CD8-positive, alpha-beta memory T cell (primary cell): ENCODE measurements at regions not wholly inside any gene's neighbourhood (a gene's known extent, or its start where the extent isn't known, plus 50 kb on each side); places are given as distances from the start of the nearest gene placed in this dataset.

ENCODE experiments used
- CTCF ChIA-PET: fragments of 350-600 bp; sonication (Branson Sonifier 250); formaldehyde crosslinking; loops from one replicate; lab custom pipeline; 2021; ENCODE audit warnings: antibody characterized with exemption; lab: Charles Lee
- POLR2A ChIA-PET: fragments of 350-600 bp; sonication (Branson Sonifier 250); formaldehyde crosslinking; loops from one replicate; lab custom pipeline; 2021; ENCODE audit warnings: antibody characterized with exemption; lab: Charles Lee
- DNase-seq, 5 donors: peaks; one replicate each; pipeline versions ENCODE4 v3.0.0 to v3.0.0-alpha.2; 2020 to 2022; ENCODE audit warnings: mixed read lengths in 1 of 5
- H3K27ac ChIP-seq: one replicate; pipeline ENCODE4 v1.7.0; 2013; ENCODE audit warnings: low read depth, mild to moderate bottlenecking, low read length, moderate library complexity
- H3K27me3 ChIP-seq: 2 replicates; pipeline ENCODE4 v1.7.0; 2013; ENCODE audit warnings: low read length, mild to moderate bottlenecking; ENCODE audit not compliant: insufficient read depth, poor library complexity, severe bottlenecking
- H3K36me3 ChIP-seq: 2 replicates; pipeline ENCODE4 v1.7.0; 2013; ENCODE audit warnings: mild to moderate bottlenecking, low read length, moderate library complexity; ENCODE audit not compliant: insufficient read depth
- H3K4me1 ChIP-seq: 2 replicates; pipeline ENCODE4 v1.7.0; 2013; ENCODE audit warnings: mild to moderate bottlenecking, low read length, moderate library complexity; ENCODE audit not compliant: insufficient read depth
- H3K4me3 ChIP-seq: 2 replicates; pipeline ENCODE4 v1.7.0; 2013; ENCODE audit warnings: mild to moderate bottlenecking, low read length
- H3K9me3 ChIP-seq: 2 replicates; pipeline ENCODE4 v1.7.0; 2013; ENCODE audit warnings: mild to moderate bottlenecking, low read length
- H3K27ac Mint-ChIP-seq, 8 donors: one replicate each; pipeline ENCODE4 v1.8.0; 2020 to 2021; ENCODE audit warnings: mixed read lengths in 8 of 8, mild to moderate bottlenecking in 6 of 8, inconsistent platforms in 3 of 8, moderate library complexity in 3 of 8
- H3K27me3 Mint-ChIP-seq, 2 donors: one replicate each; pipeline ENCODE4 v1.8.0; 2020 to 2021; ENCODE audit warnings: mixed read lengths in 2 of 2, mild to moderate bottlenecking in 1 of 2, moderate library complexity in 1 of 2
- H3K36me3 Mint-ChIP-seq, 3 donors: one replicate each; pipeline ENCODE4 v1.8.0; 2020 to 2021; ENCODE audit warnings: mixed read lengths in 3 of 3, inconsistent platforms in 1 of 3, mild to moderate bottlenecking in 1 of 3
- H3K4me1 Mint-ChIP-seq, 3 donors: one replicate each; pipeline ENCODE4 v1.8.0; 2020 to 2021; ENCODE audit warnings: mixed read lengths in 3 of 3, inconsistent platforms in 1 of 3, mild to moderate bottlenecking in 1 of 3
- H3K4me3 Mint-ChIP-seq, 7 donors: one replicate each; pipeline ENCODE4 v1.8.0; 2020 to 2021; ENCODE audit warnings: mixed read lengths in 7 of 7, mild to moderate bottlenecking in 6 of 7, moderate library complexity in 4 of 7, inconsistent platforms in 2 of 7
- H3K9me3 Mint-ChIP-seq, 5 donors: one replicate each; pipeline ENCODE4 v1.8.0; 2020 to 2022; ENCODE audit warnings: mixed read lengths in 5 of 5, mild to moderate bottlenecking in 3 of 5, moderate library complexity in 2 of 5, inconsistent platforms in 1 of 5

DNA sequence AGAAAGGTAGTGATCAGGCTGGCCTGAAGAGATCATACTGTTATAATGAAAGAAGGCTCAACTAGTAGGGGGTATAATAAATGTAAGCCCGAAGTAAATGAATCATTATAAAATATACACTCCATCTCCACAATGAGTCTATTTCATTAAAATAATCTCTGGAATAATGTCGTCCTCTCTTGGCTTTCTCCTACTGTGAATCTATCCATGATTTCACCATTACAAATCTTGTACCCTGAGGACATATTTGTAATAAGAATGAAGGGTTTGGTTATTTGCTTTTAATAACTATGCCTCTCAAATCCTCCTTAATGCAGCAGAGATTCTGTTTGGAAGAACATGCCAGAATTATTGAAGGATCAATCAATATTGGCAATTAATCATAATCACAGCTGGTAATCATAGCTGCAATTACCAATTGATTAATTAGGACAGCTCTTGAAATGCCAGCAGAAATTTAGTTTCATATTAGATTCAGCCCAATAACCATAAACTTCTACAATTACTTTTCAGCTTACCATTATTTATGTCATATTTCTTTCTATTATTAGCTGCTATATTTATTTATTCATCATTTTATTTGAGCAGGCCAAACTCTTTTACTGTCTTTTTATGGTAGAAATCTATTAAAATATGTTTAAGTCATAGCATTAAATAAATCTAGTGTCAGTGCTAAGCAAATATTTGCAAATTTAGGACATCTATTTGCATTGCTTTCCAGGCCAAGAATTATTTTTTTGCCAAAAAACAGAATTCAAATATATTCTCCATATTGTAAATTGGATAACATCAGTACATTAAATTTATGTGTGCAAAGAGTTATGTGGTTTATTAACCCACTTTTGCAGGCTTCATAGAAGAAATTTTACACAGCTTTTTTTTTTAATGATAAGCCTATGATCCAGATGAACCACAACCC lies 588.4 kb upstream of the LRRC4C start:
- H3K36me3 Mint-ChIP-seq = no peaks in the 10 kb centered on the region

GRCh38 chr11:42049186-42049585 lies 589.7 kb upstream of the LRRC4C start:
- Mint-ChIP-seq H3K4me1 (no peaks in the 10 kb centered on the region), H3K27ac (no peak overlapping the region), H3K36me3 (no peaks in the 10 kb centered on the region), H3K4me3 (no peak overlapping the region), H3K9me3 (peaks cover 8 to 37% (median 13%) of the 10 kb centered on the region in 5 donors), H3K27me3 (no peaks in the 10 kb centered on the region)
- Histone ChIP-seq H3K27ac (no peak overlapping the region), H3K4me1 (no peaks in the 10 kb centered on the region), H3K27me3 (no peaks in the 10 kb centered on the region), H3K4me3 (no peak overlapping the region), H3K36me3 (no peaks in the 10 kb centered on the region), H3K9me3 (no peaks in the 10 kb centered on the region)
- ChIA-PET POLR2A (no interaction called here), CTCF (no interaction called here)
- DNase-seq = no peak

More for the DNA sequence above, 588.4 kb upstream of the LRRC4C start:
- peaks cover 7 to 31% (median 13%) of the 10 kb centered on the region in 5 donors for H3K9me3 Mint-ChIP-seq
- no peaks in the 10 kb centered on the region for H3K36me3 ChIP-seq
- H3K4me1 Mint-ChIP-seq = no peaks in the 10 kb centered on the region
- no peak for DNase-seq
- no peak overlapping the region for H3K4me3 ChIP-seq
- H3K4me1 ChIP-seq = no peaks in the 10 kb centered on the region
- H3K27me3 ChIP-seq = no peaks in the 10 kb centered on the region
- POLR2A ChIA-PET = no interaction called here
- no peaks in the 10 kb centered on the region for H3K9me3 ChIP-seq
- no peak overlapping the region for H3K27ac Mint-ChIP-seq
- H3K27me3 Mint-ChIP-seq = no peaks in the 10 kb centered on the region
- no peak overlapping the region for H3K27ac ChIP-seq
- CTCF ChIA-PET = no interaction called here
- no peak overlapping the region for H3K4me3 Mint-ChIP-seq

GRCh38 chr11:42049650-42050049 lies 590.2 kb upstream of the LRRC4C start:
- Histone ChIP-seq H3K4me3 (no peak overlapping the region), H3K4me1 (no peaks in the 10 kb centered on the region), H3K27me3 (no peaks in the 10 kb centered on the region), H3K27ac (no peak overlapping the region), H3K36me3 (no peaks in the 10 kb centered on the region), H3K9me3 (no peaks in the 10 kb centered on the region)
- H3K36me3 Mint-ChIP-seq = no peaks in the 10 kb centered on the region
- no peak overlapping the region for H3K4me3 Mint-ChIP-seq
- POLR2A ChIA-PET = no interaction called here
- no peak for DNase-seq
- no peaks in the 10 kb centered on the region for H3K27me3 Mint-ChIP-seq
- no peak overlapping the region for H3K27ac Mint-ChIP-seq
- CTCF ChIA-PET = no interaction called here
- H3K9me3 Mint-ChIP-seq = peaks cover 4 to 42% (median 13%) of the 10 kb centered on the region in 5 donors
- no peaks in the 10 kb centered on the region for H3K4me1 Mint-ChIP-seq

DNA sequence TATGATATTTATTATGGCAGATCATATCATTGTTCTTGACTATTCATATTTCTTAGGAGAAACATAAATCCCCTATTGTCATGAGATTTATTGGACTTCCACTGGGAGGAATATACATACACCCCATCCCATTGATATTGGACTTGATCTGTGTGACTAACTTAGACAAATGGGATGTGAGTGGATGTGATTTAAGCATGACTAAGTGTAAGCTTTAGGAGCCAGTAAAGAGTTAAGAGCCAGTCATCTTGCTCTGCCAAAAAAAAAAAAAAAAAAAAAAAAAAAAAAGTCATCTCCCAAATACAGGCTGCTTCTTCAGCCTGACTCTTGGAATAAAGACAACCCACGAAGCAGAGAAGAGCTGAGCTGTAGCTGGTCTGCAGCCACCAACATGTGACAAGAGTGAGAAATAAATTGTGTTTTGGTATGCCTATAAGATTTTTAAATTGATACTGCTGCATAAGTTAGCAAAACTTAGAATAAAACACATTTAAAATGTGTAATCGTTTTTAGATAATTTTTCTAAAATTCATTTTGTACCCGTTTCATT lies 595.0 kb upstream of the LRRC4C start:
- Mint-ChIP-seq H3K36me3 (no peaks in the 10 kb centered on the region), H3K27ac (no peak overlapping the region), H3K4me1 (no peaks in the 10 kb centered on the region), H3K4me3 (no peak overlapping the region), H3K27me3 (no peaks in the 10 kb centered on the region), H3K9me3 (peaks cover 5 to 33% (median 9%) of the 10 kb centered on the region in 5 donors)
- Histone ChIP-seq H3K4me3 (no peak overlapping the region), H3K27me3 (no peaks in the 10 kb centered on the region), H3K36me3 (no peaks in the 10 kb centered on the region), H3K4me1 (no peaks in the 10 kb centered on the region), H3K27ac (no peak overlapping the region), H3K9me3 (no peaks in the 10 kb centered on the region)
- DNase-seq = no peak
- ChIA-PET POLR2A (no interaction called here), CTCF (interaction anchor here (0.7 kb wide), 1 partner anchor 26 kb away, joined by 4 read pairs; no protein-coding TSS in a partner anchor)

- POLR2A ChIA-PET = no interaction called here
- no peaks in the 10 kb centered on the region for H3K27me3 ChIP-seq
These were observed 596.2 kb upstream of the LRRC4C start for GRCh38 chr11:42055606-42056005.

DNA sequence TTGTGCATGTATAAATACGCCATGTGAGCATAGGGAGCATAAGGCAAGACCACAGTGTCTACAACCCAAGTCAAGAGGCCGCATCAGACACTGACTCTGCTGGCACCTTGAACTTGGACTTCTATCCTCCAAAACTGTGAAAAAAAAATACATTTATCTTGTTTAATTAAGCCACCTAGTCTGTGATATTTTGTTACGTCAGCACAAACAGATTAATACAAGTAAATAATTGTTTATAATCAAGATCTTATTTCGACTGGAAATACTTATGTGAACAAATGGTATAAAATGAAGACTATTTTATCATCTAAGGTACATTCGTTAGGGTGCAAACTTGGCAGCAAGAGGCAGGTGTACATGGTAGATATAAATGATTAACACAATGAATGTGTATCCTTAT lies 599.3 kb upstream of the LRRC4C start:
- POLR2A ChIA-PET = no interaction called here
- no peak for DNase-seq
- peaks cover 2 to 37% (median 5%) of the 10 kb centered on the region in 5 donors for H3K9me3 Mint-ChIP-seq
- H3K27ac Mint-ChIP-seq = no peak overlapping the region
- Histone ChIP-seq H3K36me3 (no peaks in the 10 kb centered on the region), H3K4me3 (no peak overlapping the region), H3K4me1 (no peaks in the 10 kb centered on the region), H3K27ac (no peak overlapping the region), H3K9me3 (no peaks in the 10 kb centered on the region), H3K27me3 (no peaks in the 10 kb centered on the region)
- H3K27me3 Mint-ChIP-seq = no peaks in the 10 kb centered on the region
- CTCF ChIA-PET = no interaction called here
- H3K4me1 Mint-ChIP-seq = no peaks in the 10 kb centered on the region
- no peaks in the 10 kb centered on the region for H3K36me3 Mint-ChIP-seq
- H3K4me3 Mint-ChIP-seq = no peak overlapping the region

More at GRCh38 chr11:42055606-42056005, 596.2 kb upstream of the LRRC4C start:
- no peak for DNase-seq
- H3K27me3 Mint-ChIP-seq = no peaks in the 10 kb centered on the region
- Histone ChIP-seq H3K4me1 (no peaks in the 10 kb centered on the region), H3K27ac (no peak overlapping the region), H3K9me3 (no peaks in the 10 kb centered on the region), H3K36me3 (no peaks in the 10 kb centered on the region), H3K4me3 (no peak overlapping the region)
- peaks cover 5 to 31% (median 9%) of the 10 kb centered on the region in 5 donors for H3K9me3 Mint-ChIP-seq
- CTCF ChIA-PET = no interaction called here
- H3K4me3 Mint-ChIP-seq = no peak overlapping the region
- no peaks in the 10 kb centered on the region for H3K36me3 Mint-ChIP-seq
- no peak overlapping the region for H3K27ac Mint-ChIP-seq
- no peaks in the 10 kb centered on the region for H3K4me1 Mint-ChIP-seq

DNA sequence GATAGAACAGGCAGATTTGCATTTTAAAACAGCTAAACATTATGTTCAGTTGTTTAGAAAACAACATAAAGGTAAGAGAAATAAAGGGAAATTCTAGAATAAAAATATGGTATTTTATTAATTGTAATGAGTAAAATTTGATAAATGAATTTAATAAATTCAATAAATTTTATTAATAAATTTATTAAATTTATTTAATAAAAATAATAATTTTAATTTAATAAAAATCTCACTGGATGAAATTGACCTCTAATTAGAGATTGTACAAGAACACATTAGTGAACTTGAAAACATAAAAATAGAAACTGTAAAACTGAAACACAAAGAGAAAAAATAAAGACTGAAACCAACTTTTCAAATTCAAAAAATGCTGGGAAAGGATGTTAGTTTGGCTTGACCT lies 605.7 kb upstream of the LRRC4C start:
- no peaks in the 10 kb centered on the region for H3K36me3 ChIP-seq
- no peaks in the 10 kb centered on the region for H3K27me3 Mint-ChIP-seq

GRCh38 chr11:42066113-42066512 lies 606.7 kb upstream of the LRRC4C start:
- Histone ChIP-seq H3K27me3 (no peaks in the 10 kb centered on the region), H3K9me3 (no peaks in the 10 kb centered on the region), H3K4me3 (no peak overlapping the region), H3K4me1 (no peaks in the 10 kb centered on the region), H3K36me3 (no peaks in the 10 kb centered on the region), H3K27ac (no peak overlapping the region)
- H3K9me3 Mint-ChIP-seq = peaks cover 5 to 37% (median 11%) of the 10 kb centered on the region in 5 donors
- DNase-seq = peak in 1 of 5 donors; percentile 20
- POLR2A ChIA-PET = no interaction called here
- H3K27me3 Mint-ChIP-seq = no peaks in the 10 kb centered on the region
- H3K4me1 Mint-ChIP-seq = no peaks in the 10 kb centered on the region
- peaks cover 0 to 1% (median 0%) of the 10 kb centered on the region in 3 donors for H3K36me3 Mint-ChIP-seq
- no peak overlapping the region for H3K27ac Mint-ChIP-seq
- no peak overlapping the region for H3K4me3 Mint-ChIP-seq
- CTCF ChIA-PET = no interaction called here

More for the DNA sequence above, 605.7 kb upstream of the LRRC4C start:
- Histone ChIP-seq H3K9me3 (no peaks in the 10 kb centered on the region), H3K4me3 (no peak overlapping the region), H3K27ac (no peak overlapping the region), H3K27me3 (no peaks in the 10 kb centered on the region), H3K4me1 (no peaks in the 10 kb centered on the region)
- POLR2A ChIA-PET = no interaction called here
- no peak overlapping the region for H3K4me3 Mint-ChIP-seq
- H3K9me3 Mint-ChIP-seq = peaks cover 4 to 39% (median 11%) of the 10 kb centered on the region in 5 donors
- peaks cover 0 to 1% (median 0%) of the 10 kb centered on the region in 3 donors for H3K36me3 Mint-ChIP-seq
- no peak for DNase-seq
- no peaks in the 10 kb centered on the region for H3K4me1 Mint-ChIP-seq
- no peak overlapping the region for H3K27ac Mint-ChIP-seq
- CTCF ChIA-PET = no interaction called here
